Osteocyte (in vitro differentiated cells): ENCODE measurements at regions not wholly inside any gene's neighbourhood (a gene's known extent, or its start where the extent isn't known, plus 50 kb on each side); places are given as distances from the start of the nearest gene placed in this dataset.

Experiments
- DNase-seq: peaks from one replicate; pipeline ENCODE4 v3.0.0; 2021; ENCODE audit warnings: mixed read lengths; ENCODE audit not compliant: unreplicated experiment; ENCODE audit errors: extremely low spot score
- H3K27ac Mint-ChIP-seq: one replicate; pipeline ENCODE4 v1.8.0; 2021; ENCODE audit warnings: mild to moderate bottlenecking, mixed read lengths; ENCODE audit not compliant: unreplicated experiment
- H3K27me3 Mint-ChIP-seq: one replicate; pipeline ENCODE4 v1.8.0; 2021; ENCODE audit warnings: mixed read lengths; ENCODE audit not compliant: unreplicated experiment
- H3K36me3 Mint-ChIP-seq: one replicate; pipeline ENCODE4 v1.8.0; 2021; ENCODE audit warnings: mixed read lengths; ENCODE audit not compliant: unreplicated experiment
- H3K4me1 Mint-ChIP-seq: one replicate; pipeline ENCODE4 v1.8.0; 2021; ENCODE audit warnings: mixed read lengths; ENCODE audit not compliant: unreplicated experiment
- H3K4me3 Mint-ChIP-seq: one replicate; pipeline ENCODE4 v1.8.0; 2021; ENCODE audit warnings: mild to moderate bottlenecking, moderate library complexity, mixed read lengths; ENCODE audit not compliant: unreplicated experiment
- H3K9me3 Mint-ChIP-seq: one replicate; pipeline ENCODE4 v1.8.0; 2021; ENCODE audit warnings: mixed read lengths; ENCODE audit not compliant: unreplicated experiment
- CTCF ChIP-seq: fragments of 200-600 bp; sonication (generic); IDR thresholded peaks from 2 replicates; pipeline ENCODE4 v1.5.0; 2021; ENCODE audit warnings: antibody characterized with exemption, mild to moderate bottlenecking, moderate library complexity

GRCh38 chr20:17859616-17860232, 108.9 kb downstream of the SNX5 start:
- Mint-ChIP-seq H3K4me3 (no peak overlapping the region), H3K4me1 (peaks cover 8% of the 10 kb centered on the region), H3K27me3 (no peaks in the 10 kb centered on the region), H3K27ac (no peak overlapping the region), H3K9me3 (no peaks in the 10 kb centered on the region), H3K36me3 (no peaks in the 10 kb centered on the region)
- TF ChIP-seq CTCF = no peak
- DNase-seq = no peak

GRCh38 chr20:17859002-17859615, 109.5 kb downstream of the SNX5 start:
- TF ChIP-seq CTCF = no peak
- no peak for DNase-seq
- no peak overlapping the region for H3K4me3 Mint-ChIP-seq
- no peaks in the 10 kb centered on the region for H3K9me3 Mint-ChIP-seq
- H3K36me3 Mint-ChIP-seq = no peaks in the 10 kb centered on the region
- peaks cover 12% of the 10 kb centered on the region for H3K4me1 Mint-ChIP-seq
- no peak overlapping the region for H3K27ac Mint-ChIP-seq
- no peaks in the 10 kb centered on the region for H3K27me3 Mint-ChIP-seq

- TF ChIP-seq CTCF = no peak
Observed at GRCh38 chr20:17858450-17859001, 110.1 kb downstream of the SNX5 start.

GRCh38 chr20:17857639-17858449, 110.8 kb downstream of the SNX5 start:
- H3K4me3 Mint-ChIP-seq = no peak overlapping the region
- DNase-seq = no peak
- H3K27me3 Mint-ChIP-seq = no peaks in the 10 kb centered on the region
- peaks cover 7% of the 10 kb centered on the region for H3K4me1 Mint-ChIP-seq
- TF ChIP-seq CTCF = no peak
- H3K27ac Mint-ChIP-seq = no peak overlapping the region
- no peaks in the 10 kb centered on the region for H3K36me3 Mint-ChIP-seq
- H3K9me3 Mint-ChIP-seq = no peaks in the 10 kb centered on the region

More at GRCh38 chr20:17858450-17859001, 110.1 kb downstream of the SNX5 start:
- no peak overlapping the region for H3K4me3 Mint-ChIP-seq
- H3K9me3 Mint-ChIP-seq = no peaks in the 10 kb centered on the region
- H3K27ac Mint-ChIP-seq = no peak overlapping the region
- no peaks in the 10 kb centered on the region for H3K27me3 Mint-ChIP-seq
- no peak for DNase-seq
- no peaks in the 10 kb centered on the region for H3K36me3 Mint-ChIP-seq
- peaks cover 7% of the 10 kb centered on the region for H3K4me1 Mint-ChIP-seq
